Endothelial cell (in vitro differentiated cells): ENCODE measurements at regions not wholly inside any gene's neighbourhood (a gene's known extent, or its start where the extent isn't known, plus 50 kb on each side); places are given as distances from the start of the nearest gene placed in this dataset.

ENCODE experiments used
- DNase-seq: peaks from one replicate; pipeline ENCODE4 v3.0.0; 2021; ENCODE audit warnings: low spot score
- H3K27ac Mint-ChIP-seq: one replicate; pipeline ENCODE4 v1.8.0; 2021; ENCODE audit warnings: mixed read lengths, inconsistent platforms; ENCODE audit not compliant: unreplicated experiment
- H3K27me3 Mint-ChIP-seq: one replicate; pipeline ENCODE4 v1.8.0; 2021; ENCODE audit warnings: mild to moderate bottlenecking, moderate library complexity, mixed read lengths, inconsistent platforms; ENCODE audit not compliant: unreplicated experiment
- H3K36me3 Mint-ChIP-seq: one replicate; pipeline ENCODE4 v1.8.0; 2021; ENCODE audit warnings: mild to moderate bottlenecking, low read depth, mixed read lengths, inconsistent platforms; ENCODE audit not compliant: unreplicated experiment
- H3K4me1 Mint-ChIP-seq: one replicate; pipeline ENCODE4 v1.8.0; 2021; ENCODE audit warnings: mild to moderate bottlenecking, mixed read lengths, inconsistent platforms; ENCODE audit not compliant: unreplicated experiment
- H3K4me3 Mint-ChIP-seq: one replicate; pipeline ENCODE4 v1.8.0; 2021; ENCODE audit warnings: mild to moderate bottlenecking, mixed read lengths, inconsistent platforms; ENCODE audit not compliant: unreplicated experiment
- H3K9me3 Mint-ChIP-seq: one replicate; pipeline ENCODE4 v1.8.0; 2021; ENCODE audit warnings: mixed read lengths, inconsistent platforms; ENCODE audit not compliant: unreplicated experiment
- TF ChIP-seq, protein P1 (sequence below): fragments of 200-600 bp; sonication (generic); IDR thresholded peaks from one replicate; pipeline ENCODE4 v1.5.0; 2021; ENCODE audit warnings: antibody characterized with exemption; ENCODE audit not compliant: unreplicated experiment

DNA sequence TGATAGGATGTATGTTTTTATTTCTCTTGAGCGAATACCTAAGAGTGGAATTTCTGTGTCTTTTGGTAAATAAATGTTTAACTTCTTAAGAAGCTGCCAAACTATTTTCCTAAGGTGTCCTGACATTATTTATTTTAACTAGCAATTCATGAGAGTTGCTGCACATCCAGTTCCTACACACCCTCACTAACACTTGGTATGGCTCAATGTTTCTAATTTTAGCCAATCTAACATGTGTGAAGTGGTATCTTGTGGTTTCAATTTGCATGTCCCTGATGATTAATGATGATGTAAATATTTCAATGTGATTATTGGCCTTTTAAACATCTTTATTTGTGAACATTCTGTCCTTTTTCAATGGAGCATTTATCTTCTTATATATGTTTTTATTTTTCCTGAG lies 2095.5 kb upstream of the C9orf72 start:
- no peak overlapping the region for H3K4me3 Mint-ChIP-seq
- H3K27me3 Mint-ChIP-seq, result no peaks in the 10 kb centered on the region
- H3K27ac Mint-ChIP-seq, result no peak overlapping the region
- DNase-seq, result no peak
- H3K36me3 Mint-ChIP-seq, result no peaks in the 10 kb centered on the region
- H3K9me3 Mint-ChIP-seq, result no peaks in the 10 kb centered on the region
- no peaks in the 10 kb centered on the region for H3K4me1 Mint-ChIP-seq
- TF ChIP-seq, protein P1, sequence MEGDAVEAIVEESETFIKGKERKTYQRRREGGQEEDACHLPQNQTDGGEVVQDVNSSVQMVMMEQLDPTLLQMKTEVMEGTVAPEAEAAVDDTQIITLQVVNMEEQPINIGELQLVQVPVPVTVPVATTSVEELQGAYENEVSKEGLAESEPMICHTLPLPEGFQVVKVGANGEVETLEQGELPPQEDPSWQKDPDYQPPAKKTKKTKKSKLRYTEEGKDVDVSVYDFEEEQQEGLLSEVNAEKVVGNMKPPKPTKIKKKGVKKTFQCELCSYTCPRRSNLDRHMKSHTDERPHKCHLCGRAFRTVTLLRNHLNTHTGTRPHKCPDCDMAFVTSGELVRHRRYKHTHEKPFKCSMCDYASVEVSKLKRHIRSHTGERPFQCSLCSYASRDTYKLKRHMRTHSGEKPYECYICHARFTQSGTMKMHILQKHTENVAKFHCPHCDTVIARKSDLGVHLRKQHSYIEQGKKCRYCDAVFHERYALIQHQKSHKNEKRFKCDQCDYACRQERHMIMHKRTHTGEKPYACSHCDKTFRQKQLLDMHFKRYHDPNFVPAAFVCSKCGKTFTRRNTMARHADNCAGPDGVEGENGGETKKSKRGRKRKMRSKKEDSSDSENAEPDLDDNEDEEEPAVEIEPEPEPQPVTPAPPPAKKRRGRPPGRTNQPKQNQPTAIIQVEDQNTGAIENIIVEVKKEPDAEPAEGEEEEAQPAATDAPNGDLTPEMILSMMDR, result no peak

DNA sequence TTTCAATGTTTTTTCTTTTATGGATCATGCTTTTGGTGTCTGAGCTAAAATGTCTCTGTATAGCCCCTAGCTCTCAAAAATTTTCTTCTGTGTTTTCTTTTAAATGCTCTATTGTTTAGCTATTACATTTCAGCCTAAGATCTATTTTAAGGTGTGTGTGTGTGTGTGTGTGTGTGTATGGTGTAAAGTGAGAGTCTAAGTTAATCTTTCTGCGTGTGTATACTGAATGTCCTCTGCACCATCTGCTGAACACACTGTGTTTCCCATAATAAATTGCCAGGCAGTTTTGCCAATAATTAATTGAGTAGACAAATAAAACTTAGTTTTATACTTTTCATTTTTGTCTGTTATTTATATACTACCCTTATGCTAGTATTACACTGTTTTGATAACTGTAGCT lies 2096.3 kb upstream of the C9orf72 start:
- TF ChIP-seq, protein P1, result no peak
- no peaks in the 10 kb centered on the region for H3K4me1 Mint-ChIP-seq
- no peak for DNase-seq
- H3K27me3 Mint-ChIP-seq, result no peaks in the 10 kb centered on the region
- no peaks in the 10 kb centered on the region for H3K36me3 Mint-ChIP-seq
- no peaks in the 10 kb centered on the region for H3K9me3 Mint-ChIP-seq
- H3K4me3 Mint-ChIP-seq, result no peak overlapping the region
- no peak overlapping the region for H3K27ac Mint-ChIP-seq

DNA sequence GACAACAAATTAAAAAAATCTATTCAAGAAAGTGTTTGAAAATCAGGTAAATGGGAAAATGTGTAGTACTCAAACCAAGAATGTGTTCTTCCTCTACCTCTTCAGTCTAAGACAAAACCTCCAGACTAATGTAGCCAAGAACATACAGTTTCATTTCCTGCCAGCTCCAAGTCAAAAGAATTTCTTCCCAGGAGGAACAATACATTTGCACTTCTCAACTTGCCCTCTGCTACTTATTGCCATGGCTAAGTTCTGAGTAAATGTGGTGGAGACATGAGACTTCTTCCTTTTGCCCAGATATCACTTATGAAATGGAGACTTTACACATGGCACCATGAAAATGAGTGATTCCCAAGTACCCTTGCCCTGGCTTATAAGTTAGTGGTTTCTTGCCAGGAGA lies 2112.2 kb upstream of the C9orf72 start:
- Mint-ChIP-seq H3K27me3 (no peaks in the 10 kb centered on the region), H3K4me1 (no peaks in the 10 kb centered on the region), H3K9me3 (no peaks in the 10 kb centered on the region), H3K27ac (no peak overlapping the region), H3K4me3 (no peak overlapping the region), H3K36me3 (no peaks in the 10 kb centered on the region)
- TF ChIP-seq, protein P1, result no peak
- DNase-seq, result no peak

DNA sequence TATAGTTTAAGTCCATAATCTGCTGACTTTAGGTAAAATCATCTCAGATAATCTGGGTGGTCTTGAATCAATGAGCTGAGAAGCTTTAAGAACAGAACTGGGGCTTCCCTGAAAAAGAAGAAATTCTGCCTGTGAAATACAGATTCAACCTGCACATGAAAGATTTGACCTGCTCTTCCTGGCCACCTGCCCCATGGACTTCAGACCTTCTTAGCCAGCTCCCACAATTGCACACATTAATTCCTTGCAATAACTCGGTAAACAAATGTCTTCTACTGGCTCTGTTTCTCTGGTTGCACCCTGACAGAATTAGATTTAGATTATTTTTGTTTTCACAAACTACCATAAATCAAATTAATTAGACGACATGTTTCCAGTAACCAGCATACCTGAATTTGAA lies 2117.9 kb upstream of the C9orf72 start:
- no peak for DNase-seq
- no peaks in the 10 kb centered on the region for H3K36me3 Mint-ChIP-seq
- no peaks in the 10 kb centered on the region for H3K4me1 Mint-ChIP-seq
- no peaks in the 10 kb centered on the region for H3K27me3 Mint-ChIP-seq
- no peak overlapping the region for H3K4me3 Mint-ChIP-seq
- no peaks in the 10 kb centered on the region for H3K9me3 Mint-ChIP-seq
- TF ChIP-seq, protein P1, result no peak
- H3K27ac Mint-ChIP-seq, result no peak overlapping the region

DNA sequence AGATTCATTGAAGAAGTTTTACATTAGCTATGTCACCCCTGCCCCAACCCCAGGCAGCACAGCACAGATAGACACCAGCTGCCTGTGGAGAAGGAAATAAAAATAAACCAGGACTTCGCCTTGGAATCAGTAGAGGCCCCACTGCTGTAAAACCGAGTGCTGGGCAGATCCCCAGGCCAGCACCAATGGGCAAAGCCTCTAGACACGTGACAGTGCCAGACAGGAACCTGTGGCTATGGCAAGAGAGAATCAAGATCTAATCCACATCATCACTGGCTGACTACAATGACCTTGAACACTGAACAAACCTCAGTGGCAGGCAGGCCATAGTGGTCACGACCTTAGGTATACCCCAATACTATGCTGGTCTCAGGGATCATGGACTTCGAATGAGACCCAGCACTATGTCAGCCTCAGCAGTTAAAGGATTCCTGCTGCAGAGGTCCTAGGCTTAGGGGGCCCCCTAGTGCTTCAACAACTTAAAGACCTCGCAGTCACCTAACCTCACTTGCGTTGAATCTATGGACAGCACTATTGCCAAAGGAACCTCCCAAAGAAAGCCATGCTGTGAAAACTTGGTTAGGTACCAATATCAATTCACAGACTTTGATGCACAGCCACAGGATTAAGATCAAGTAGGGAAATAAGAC lies 2118.6 kb upstream of the C9orf72 start:
- H3K4me3 Mint-ChIP-seq, result no peak overlapping the region
- H3K36me3 Mint-ChIP-seq, result no peaks in the 10 kb centered on the region
- no peak overlapping the region for H3K27ac Mint-ChIP-seq
- TF ChIP-seq, protein P1, result peak; percentile 40
- no peaks in the 10 kb centered on the region for H3K9me3 Mint-ChIP-seq
- no peaks in the 10 kb centered on the region for H3K27me3 Mint-ChIP-seq
- DNase-seq, result peak; percentile 53
- H3K4me1 Mint-ChIP-seq, result no peaks in the 10 kb centered on the region
